OCI-LY7 (cell line): ENCODE measurements at regions not wholly inside any gene's neighbourhood (a gene's known extent, or its start where the extent isn't known, plus 50 kb on each side); places are given as distances from the start of the nearest gene placed in this dataset.

ENCODE experiments used
- CTCF ChIP-seq: fragments of 200-600 bp; sonication (generic); conservative IDR thresholded peaks from 2 replicates; pipeline ENCODE4 v1.5.1; 2014; ENCODE audit warnings: mild to moderate bottlenecking, antibody characterized with exemption, low read length, moderate library complexity, mixed read lengths
- EZH2phosphoT487 ChIP-seq: fragments of 200-600 bp; sonication (generic); IDR thresholded peaks from 2 replicates; pipeline ENCODE4 v1.6.1; 2018; ENCODE audit warnings: low read depth, borderline replicate concordance, mild to moderate bottlenecking, mixed run types, antibody characterized with exemption, low read length, moderate library complexity, mixed read lengths

DNA sequence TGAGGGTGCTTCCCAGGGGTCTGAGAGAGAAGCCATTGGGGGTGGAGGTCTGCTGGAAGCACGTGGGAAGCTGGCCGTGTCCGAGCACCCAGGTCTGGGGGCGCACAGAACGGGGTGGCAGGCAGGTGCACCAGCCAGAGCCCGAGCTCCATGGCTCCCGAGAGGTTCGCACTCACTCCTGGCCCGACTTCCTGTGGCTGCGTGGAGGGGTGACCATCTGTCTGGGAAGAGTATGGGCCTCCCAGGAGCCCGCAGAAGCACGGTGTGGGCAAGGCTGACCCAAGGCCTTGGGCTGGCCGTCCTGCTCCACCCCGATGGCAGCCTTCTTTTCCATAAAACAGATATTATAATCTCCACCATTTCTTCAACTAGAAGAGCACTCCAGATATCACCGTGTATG lies 256.0 kb upstream of the B3GAT1 start:
- TF ChIP-seq CTCF (no peak), EZH2phosphoT487 (no peak)
